Occipital lobe (tissue), 1 donor: ENCODE measurements at regions not wholly inside any gene's neighbourhood (a gene's known extent, or its start where the extent isn't known, plus 50 kb on each side); places are given as distances from the start of the nearest gene placed in this dataset.

Experiments
- DNase-seq: peaks from one replicate; lab custom pipeline; 2025; lab: John Stamatoyannopoulos, UW

- no peak for DNase-seq
These were observed 408.7 kb upstream of the PSMD7 start for GRCh38 chr16:73887911-73888310.

GRCh38 chr16:73886426-73886825, 410.2 kb upstream of the PSMD7 start:
- no peak for DNase-seq

- no peak for DNase-seq
These were observed 411.3 kb upstream of the PSMD7 start for GRCh38 chr16:73885319-73885718.

GRCh38 chr16:73883841-73884240, 412.8 kb upstream of the PSMD7 start:
- no peak for DNase-seq

GRCh38 chr16:73883126-73883525, 413.5 kb upstream of the PSMD7 start:
- no peak for DNase-seq

GRCh38 chr16:73882651-73883050, 414.0 kb upstream of the PSMD7 start:
- no peak for DNase-seq

GRCh38 chr16:73882033-73882432, 414.6 kb upstream of the PSMD7 start:
- DNase-seq = no peak

GRCh38 chr16:73879621-73880020, 417.0 kb upstream of the PSMD7 start:
- no peak for DNase-seq

GRCh38 chr16:73878611-73879010, 418.0 kb upstream of the PSMD7 start:
- no peak for DNase-seq

- no peak for DNase-seq
These were observed 419.5 kb upstream of the PSMD7 start for GRCh38 chr16:73877150-73877549.

- no peak for DNase-seq
These were observed 420.5 kb upstream of the PSMD7 start for GRCh38 chr16:73875996-73876690.

- DNase-seq = no peak
These were observed 422.3 kb upstream of the PSMD7 start for GRCh38 chr16:73874324-73874723.

GRCh38 chr16:73873643-73874042, 423.0 kb upstream of the PSMD7 start:
- DNase-seq = no peak

GRCh38 chr16:73872856-73873255, 423.8 kb upstream of the PSMD7 start:
- DNase-seq = no peak

- DNase-seq = no peak
These were observed 425.4 kb upstream of the PSMD7 start for GRCh38 chr16:73871088-73871733.

- DNase-seq = no peak
These were observed 427.5 kb upstream of the PSMD7 start for GRCh38 chr16:73869126-73869525.

GRCh38 chr16:73864868-73865267, 431.7 kb upstream of the PSMD7 start:
- DNase-seq = no peak

GRCh38 chr16:73858326-73858725, 438.3 kb upstream of the PSMD7 start:
- no peak for DNase-seq

- no peak for DNase-seq
These were observed 442.6 kb upstream of the PSMD7 start for GRCh38 chr16:73853968-73854367.

GRCh38 chr16:73852561-73852960, 444.1 kb upstream of the PSMD7 start:
- DNase-seq = no peak

- DNase-seq = no peak
These were observed 447.6 kb upstream of the PSMD7 start for GRCh38 chr16:73848993-73849392.

GRCh38 chr16:73847090-73847489, 449.5 kb upstream of the PSMD7 start:
- DNase-seq = no peak

- DNase-seq = no peak
These were observed 450.3 kb upstream of the PSMD7 start for GRCh38 chr16:73846356-73846755.

- DNase-seq = no peak
These were observed 450.6 kb upstream of the PSMD7 start for GRCh38 chr16:73846007-73846330.
